ENCODE measurements at regions not wholly inside any gene's neighbourhood (a gene's known extent, or its start where the extent isn't known, plus 50 kb on each side); places are given as distances from the start of the nearest gene placed in this dataset.
"Not testable (repeated sequence)": the region's sequence is repeated elsewhere in the genome, so short reads cannot be mapped to it uniquely, and the experiment has no call there.

- TF ChIP-seq CTCF (IDR thresholded peaks at IDR 0.05 in 8 of 11, conservative IDR thresholded peaks at IDR 0.05 in 3 of 11); POLR2A (IDR thresholded peaks at IDR 0.05): not testable (repeated sequence)
These were observed 188.8 kb downstream of the SPRY2 start for GRCh38 chr13:80152142-80152541.

All from spleen (tissue), 7 donors.